Testis (tissue), 2 donors: ENCODE measurements at regions not wholly inside any gene's neighbourhood (a gene's known extent, or its start where the extent isn't known, plus 50 kb on each side); places are given as distances from the start of the nearest gene placed in this dataset.

Experiments
- DNase-seq: peaks from one replicate; pipeline ENCODE4 v3.0.0-alpha.2; 2019
- H3K27ac ChIP-seq, 2 donors: fragments of 200-600 bp; sonication (generic); one replicate each; pipeline ENCODE4 v1.5.1; 2019
- H3K27me3 ChIP-seq: fragments of 200-600 bp; sonication (generic); one replicate; pipeline ENCODE4 v1.5.1; 2019
- H3K36me3 ChIP-seq: fragments of 200-600 bp; sonication (generic); one replicate; pipeline ENCODE4 v1.5.1; 2017; ENCODE audit warnings: low read depth; ENCODE audit errors: missing control alignments
- H3K4me1 ChIP-seq: fragments of 200-600 bp; sonication (generic); one replicate; pipeline ENCODE4 v1.5.1; 2019
- H3K4me3 ChIP-seq, 2 donors: fragments of 200-600 bp; sonication (generic); one replicate each; pipeline ENCODE4 v1.5.1; 2017 to 2019
- H3K9me3 ChIP-seq: fragments of 200-600 bp; sonication (generic); one replicate; pipeline ENCODE4 v1.5.1; 2017
- POLR2A ChIP-seq: fragments of 450-650 bp; IDR thresholded peaks from one replicate; pipeline ENCODE4 v1.6.1; 2017; ENCODE audit warnings: antibody characterized with exemption, mild to moderate bottlenecking, moderate library complexity
- WGBS, 2 donors: methylation state at CpG; one replicate each; pipeline ENCODE4 v1.1.5; 2018; 5-methylcytosine and 5-hydroxymethylcytosine counted together
- intact Hi-C: fragments of 100-400 bp; cut with DNase I; formaldehyde crosslinking; loops from one replicate; pipeline ENCODE4 v1.15.1; 2023; ENCODE audit warnings: low total_unique reads
- TF ChIP-seq, protein P1 (sequence below), 3 experiments: fragments of 450-650 bp in 2 of 3; fragments of 200-600 bp in 1 of 3; sonication (generic) in 1 of 3; IDR thresholded peaks; one replicate each; pipeline ENCODE4 v1.5.1; 2016 to 2019; ENCODE audit warnings: antibody characterized with exemption in 3 of 3, mild to moderate bottlenecking in 2 of 3, moderate library complexity in 1 of 3

DNA sequence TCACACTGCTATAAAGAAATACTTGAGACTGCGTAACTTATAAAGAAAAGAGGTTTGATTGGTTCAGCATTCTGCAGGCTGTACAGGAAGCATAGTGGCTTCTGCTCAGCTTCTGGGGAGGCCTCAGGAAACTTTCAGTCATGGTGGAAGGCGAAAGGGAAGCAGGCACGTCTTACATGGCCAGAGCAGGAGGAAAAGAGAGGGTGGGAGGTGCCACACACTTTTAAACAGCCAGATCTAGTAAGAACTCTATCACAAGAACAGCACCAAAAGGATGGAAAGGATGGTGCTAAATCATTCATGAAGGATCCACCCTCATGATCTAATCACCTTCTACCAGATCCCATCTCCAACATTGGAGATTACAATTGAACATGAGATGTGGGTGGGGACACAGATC lies 145.5 kb upstream of the OSR1 start:
- H3K9me3 ChIP-seq, result no peaks in the 10 kb centered on the region
- no peak overlapping the region for H3K27ac ChIP-seq
- no peak for TF ChIP-seq POLR2A
- TF ChIP-seq, protein P1, sequence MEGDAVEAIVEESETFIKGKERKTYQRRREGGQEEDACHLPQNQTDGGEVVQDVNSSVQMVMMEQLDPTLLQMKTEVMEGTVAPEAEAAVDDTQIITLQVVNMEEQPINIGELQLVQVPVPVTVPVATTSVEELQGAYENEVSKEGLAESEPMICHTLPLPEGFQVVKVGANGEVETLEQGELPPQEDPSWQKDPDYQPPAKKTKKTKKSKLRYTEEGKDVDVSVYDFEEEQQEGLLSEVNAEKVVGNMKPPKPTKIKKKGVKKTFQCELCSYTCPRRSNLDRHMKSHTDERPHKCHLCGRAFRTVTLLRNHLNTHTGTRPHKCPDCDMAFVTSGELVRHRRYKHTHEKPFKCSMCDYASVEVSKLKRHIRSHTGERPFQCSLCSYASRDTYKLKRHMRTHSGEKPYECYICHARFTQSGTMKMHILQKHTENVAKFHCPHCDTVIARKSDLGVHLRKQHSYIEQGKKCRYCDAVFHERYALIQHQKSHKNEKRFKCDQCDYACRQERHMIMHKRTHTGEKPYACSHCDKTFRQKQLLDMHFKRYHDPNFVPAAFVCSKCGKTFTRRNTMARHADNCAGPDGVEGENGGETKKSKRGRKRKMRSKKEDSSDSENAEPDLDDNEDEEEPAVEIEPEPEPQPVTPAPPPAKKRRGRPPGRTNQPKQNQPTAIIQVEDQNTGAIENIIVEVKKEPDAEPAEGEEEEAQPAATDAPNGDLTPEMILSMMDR (IDR thresholded peaks at IDR 0.05), result no peak
- H3K4me1 ChIP-seq, result no peaks in the 10 kb centered on the region
- no peaks in the 10 kb centered on the region for H3K27me3 ChIP-seq
- 89 to 90% methylated on average over 3 of the region's 3 CpGs for WGBS, 2 donors
- no peak for DNase-seq
- intact Hi-C loops, result no loop called here
- H3K36me3 ChIP-seq, result no peaks in the 10 kb centered on the region
- no peak overlapping the region for H3K4me3 ChIP-seq

DNA sequence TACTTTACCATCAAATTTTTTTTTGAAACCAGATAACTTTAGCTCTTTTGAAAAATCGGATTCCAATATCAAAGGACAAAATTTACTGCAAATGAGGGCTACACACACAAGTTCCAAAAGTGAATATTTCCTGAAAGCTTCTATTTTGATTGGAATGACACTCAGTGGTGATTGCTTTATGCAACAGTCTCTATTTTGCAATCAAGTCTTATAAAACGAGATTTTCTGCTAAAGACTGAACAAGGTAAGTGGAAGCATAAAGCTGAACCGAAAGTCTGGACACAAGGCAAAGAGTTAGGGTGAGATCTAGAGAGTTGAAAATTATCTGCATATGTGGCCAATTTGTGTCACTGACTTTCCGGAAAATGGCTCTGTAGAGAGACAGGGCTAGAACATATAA lies 145.0 kb upstream of the OSR1 start:
- intact Hi-C loops, result no loop called here
- no peaks in the 10 kb centered on the region for H3K4me1 ChIP-seq
- no peaks in the 10 kb centered on the region for H3K9me3 ChIP-seq
- H3K27ac ChIP-seq, result no peak overlapping the region
- no peaks in the 10 kb centered on the region for H3K27me3 ChIP-seq
- no peak for DNase-seq
- H3K4me3 ChIP-seq, result no peak overlapping the region
- WGBS, 2 donors, result 86 to 94% methylated on average over 4 of the region's 4 CpGs
- TF ChIP-seq, protein P1 (IDR thresholded peaks at IDR 0.05), result no peak
- no peak for TF ChIP-seq POLR2A
- H3K36me3 ChIP-seq, result no peaks in the 10 kb centered on the region

DNA sequence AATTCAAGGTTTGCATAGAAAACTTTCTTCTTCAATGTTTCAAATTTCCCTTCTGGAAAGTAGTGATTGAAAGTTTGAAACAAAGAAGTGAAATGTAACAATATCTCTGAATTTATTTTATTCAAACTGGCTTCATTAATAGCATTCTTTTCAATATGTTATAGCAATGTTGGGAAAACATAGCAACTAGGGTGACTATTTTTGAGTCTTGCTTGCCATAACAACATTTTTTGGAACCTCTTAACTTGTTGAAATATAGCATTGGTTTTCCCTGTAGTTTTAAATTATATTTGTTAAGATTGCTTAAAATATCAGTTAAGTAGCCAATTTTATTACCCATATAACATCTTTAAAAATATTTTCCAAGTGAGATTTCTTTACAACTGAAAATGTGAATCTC lies 141.7 kb upstream of the OSR1 start:
- Histone ChIP-seq H3K27me3 (no peaks in the 10 kb centered on the region), H3K4me1 (no peaks in the 10 kb centered on the region), H3K4me3 (no peak overlapping the region), H3K9me3 (no peaks in the 10 kb centered on the region), H3K27ac (no peak overlapping the region), H3K36me3 (no peaks in the 10 kb centered on the region)
- intact Hi-C loops, result no loop called here
- TF ChIP-seq POLR2A, result no peak
- TF ChIP-seq, protein P1 (IDR thresholded peaks at IDR 0.05), result no peak
- no peak for DNase-seq

DNA sequence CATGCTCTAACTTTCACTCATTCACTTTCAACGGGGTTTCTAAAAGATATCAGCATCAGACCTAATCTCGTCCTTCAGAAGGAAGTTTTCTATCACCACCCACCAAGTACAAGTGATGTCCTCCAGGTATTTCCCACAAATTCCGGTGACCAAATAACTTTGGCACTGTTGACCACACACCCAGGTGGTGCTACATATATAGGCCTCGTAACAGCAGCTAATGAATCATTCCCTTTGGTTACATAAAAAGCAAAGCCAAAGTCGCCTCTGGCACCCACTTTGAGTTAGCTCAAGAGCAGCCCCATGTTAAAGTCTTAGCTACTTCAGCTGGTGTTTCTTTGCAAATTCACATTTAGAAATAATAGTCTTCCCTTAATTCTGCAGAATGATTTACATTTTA lies 138.2 kb upstream of the OSR1 start:
- no peaks in the 10 kb centered on the region for H3K27me3 ChIP-seq
- WGBS, 2 donors, result 91 to 96% methylated on average over 5 of the region's 5 CpGs
- DNase-seq, result no peak
- H3K4me3 ChIP-seq, result no peak overlapping the region
- no peaks in the 10 kb centered on the region for H3K36me3 ChIP-seq
- intact Hi-C loops, result no loop called here
- no peaks in the 10 kb centered on the region for H3K9me3 ChIP-seq
- no peak overlapping the region for H3K27ac ChIP-seq
- TF ChIP-seq POLR2A, result no peak
- TF ChIP-seq, protein P1 (IDR thresholded peaks at IDR 0.05), result no peak
- H3K4me1 ChIP-seq, result no peaks in the 10 kb centered on the region

DNA sequence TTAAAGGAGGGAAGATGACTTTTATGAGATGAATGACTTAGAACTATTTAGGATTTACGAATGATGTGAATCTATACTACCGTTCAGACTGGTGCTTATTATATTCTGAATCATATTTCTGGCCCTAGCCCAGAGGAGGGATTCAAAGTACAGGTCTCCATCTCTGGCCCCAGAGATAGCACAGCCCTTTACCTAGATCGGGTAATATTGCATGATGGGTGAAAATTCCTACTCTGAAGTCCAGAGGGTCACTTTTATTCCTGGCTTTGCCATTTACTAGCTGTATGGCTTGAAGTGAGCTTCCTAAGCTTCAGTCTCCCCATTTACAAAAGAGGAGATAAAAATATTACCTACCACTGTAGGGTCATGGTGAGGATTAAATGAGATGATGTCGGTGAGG lies 135.8 kb upstream of the OSR1 start:
- DNase-seq, result no peak
- H3K27me3 ChIP-seq, result no peaks in the 10 kb centered on the region
- no peak overlapping the region for H3K4me3 ChIP-seq
- H3K9me3 ChIP-seq, result no peaks in the 10 kb centered on the region
- no peaks in the 10 kb centered on the region for H3K4me1 ChIP-seq
- no peaks in the 10 kb centered on the region for H3K36me3 ChIP-seq
- intact Hi-C loops, result no loop called here
- WGBS, 2 donors, result 90 to 91% methylated on average over 4 of the region's 4 CpGs
- H3K27ac ChIP-seq, result no peak overlapping the region
- TF ChIP-seq POLR2A, result no peak
- TF ChIP-seq, protein P1 (IDR thresholded peaks at IDR 0.05), result no peak
